ENCODE measurements at regions not wholly inside any gene's neighbourhood (a gene's known extent, or its start where the extent isn't known, plus 50 kb on each side); places are given as distances from the start of the nearest gene placed in this dataset.

GRCh38 chr1:244974106-244974505, 109.8 kb upstream of the HNRNPU start:
- Histone ChIP-seq H3K27ac (ENCODE audit: extremely low read depth, low read depth, low read length) (no peak overlapping the region), H3K4me3 (ENCODE audit: low read depth, low read length) (no peak overlapping the region), H3K36me3 (ENCODE audit: control insufficient read depth in 2 of 2, insufficient read depth in 1 of 2, low read length in 2 of 2) (no peaks in the 10 kb centered on the region), H3K9me3 (ENCODE audit: control insufficient read depth, insufficient read depth, low read depth, low read length) (no peaks in the 10 kb centered on the region), H3K4me1 (ENCODE audit: control insufficient read depth, insufficient read depth, low read length) (no peaks in the 10 kb centered on the region)
- POLR2A ChIA-PET: interaction anchor here (4.1 kb wide), 1 partner anchor 111 kb away, joined by 33 read pairs; the partner anchor contains the start of gene HNRNPU
- CTCF ChIA-PET: interaction anchor here (0.6 to 4.2 kb wide), 4 partner anchors 24 to 485 kb away, joined by 3 to 38 read pairs (median 4); no protein-coding TSS in a partner anchor
- TF ChIP-seq ZNF169 (tag by site-specific recombination; IDR thresholded peaks at IDR 0.05) (no peak), ZNF2 (tag by site-specific recombination; IDR thresholded peaks at IDR 0.05) (no peak), PRDM6 (tag by site-specific recombination; IDR thresholded peaks at IDR 0.05) (0 out of 2 replicates have a peak, but pooled peaks have one; percentile 24)

GRCh38 chr1:244971552-244972216, 107.3 kb upstream of the HNRNPU start:
- POLR2A ChIA-PET: interaction anchor here (0.7 to 4.1 kb wide), 6 partner anchors 15 to 141 kb away, joined by 4 to 33 read pairs (median 7); partner anchors contain the start of genes COX20 and HNRNPU
- TF ChIP-seq ZNF16 (tag by site-specific recombination; IDR thresholded peaks at IDR 0.05; ENCODE audit: low read depth) (no peak), ZNF48 (tag by site-specific recombination; IDR thresholded peaks at IDR 0.05) (no peak), ZNF26 (tag by site-specific recombination; IDR thresholded peaks at IDR 0.05) (no peak), KLF16 (tag by site-specific recombination; IDR thresholded peaks at IDR 0.05) (no peak), ZNF549 (tag by site-specific recombination; IDR thresholded peaks at IDR 0.05) (no peak; the same call in 1 of the 2 replicates), ZBTB26 (tag by site-specific recombination; optimal IDR thresholded peaks at IDR 0.05) (no peak), ZNF560 (tag by site-specific recombination; IDR thresholded peaks at IDR 0.05; ENCODE audit: borderline replicate concordance) (no peak), ZNF148 (tag by site-specific recombination; IDR thresholded peaks at IDR 0.05; ENCODE audit: borderline replicate concordance) (no peak), ZNF660 (tag by site-specific recombination; IDR thresholded peaks at IDR 0.05) (no peak), ZNF362 (tag by site-specific recombination; IDR thresholded peaks at IDR 0.05) (peak; percentile 77; the same call in 1 of the 2 replicates), EGR2 (tag by site-specific recombination; IDR thresholded peaks at IDR 0.05; ENCODE audit: low read depth) (no peak), ZNF433 (tag by site-specific recombination; IDR thresholded peaks at IDR 0.05; ENCODE audit: low read depth) (no peak), ZNF830 (tag by site-specific recombination; IDR thresholded peaks at IDR 0.05; ENCODE audit: low read depth) (no peak), ZNF394 (tag by site-specific recombination; IDR thresholded peaks at IDR 0.05; ENCODE audit: borderline replicate concordance) (no peak), MYNN (tag by site-specific recombination; IDR thresholded peaks at IDR 0.05; ENCODE audit: borderline replicate concordance) (no peak), ZNF169 (tag by site-specific recombination; IDR thresholded peaks at IDR 0.05) (no peak), ZNF529 (tag by site-specific recombination; IDR thresholded peaks at IDR 0.05; ENCODE audit: insufficient replicate concordance) (no peak), PRDM6 (tag by site-specific recombination; IDR thresholded peaks at IDR 0.05) (peak; percentile 79), ZNF792 (tag by site-specific recombination; IDR thresholded peaks at IDR 0.05) (no peak), BCL6B (tag by site-specific recombination; IDR thresholded peaks at IDR 0.05) (no peak)

More at GRCh38 chr1:244971552-244972216, 107.3 kb upstream of the HNRNPU start:
- Histone ChIP-seq H3K4me1 (ENCODE audit: control insufficient read depth, insufficient read depth, low read length) (no peaks in the 10 kb centered on the region), H3K4me3 (ENCODE audit: low read depth, low read length) (peak overlapping the region; percentile 86), H3K36me3 (ENCODE audit: control insufficient read depth in 2 of 2, insufficient read depth in 1 of 2, low read length in 2 of 2) (no peaks in the 10 kb centered on the region), H3K9me3 (ENCODE audit: control insufficient read depth, insufficient read depth, low read depth, low read length) (no peaks in the 10 kb centered on the region), H3K27ac (ENCODE audit: extremely low read depth, low read depth, low read length) (peak overlapping the region; percentile 100)
- CTCF ChIA-PET: interaction anchor here (0.6 to 4.2 kb wide), 6 partner anchors 12 to 110 kb away, joined by 5 to 38 read pairs (median 5); no protein-coding TSS in a partner anchor

All from HEK293 (cell line).